ENCODE measurements at regions not wholly inside any gene's neighbourhood (a gene's known extent, or its start where the extent isn't known, plus 50 kb on each side); places are given as distances from the start of the nearest gene placed in this dataset.

DNA sequence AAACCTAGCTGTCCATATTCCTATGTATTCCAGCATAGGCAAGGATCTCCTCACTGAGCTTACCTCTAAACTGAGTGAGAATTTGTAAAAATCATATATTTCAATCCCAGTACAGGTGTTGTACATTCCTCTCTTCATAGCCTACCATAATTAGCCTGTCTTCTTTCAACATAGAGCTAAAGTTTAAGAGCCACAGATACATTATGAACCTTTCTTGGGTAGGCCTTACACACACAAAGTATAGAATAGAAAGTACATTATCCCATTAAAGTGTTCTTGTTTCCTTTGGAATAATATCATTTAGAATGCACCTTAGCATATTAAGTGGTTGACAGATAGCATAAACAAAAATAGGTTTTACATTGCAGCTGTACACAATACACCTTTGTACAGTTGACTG lies 282.1 kb upstream of the TMEM161B start:
- H3K4me1 ChIP-seq, result no peaks in the 10 kb centered on the region
- no peak overlapping the region for H3K27ac ChIP-seq (replicated peaks)
- intact Hi-C loops (cut with micrococcal nuclease), result no loop called here
- DNase-seq, result no peak
- H3K9me3 ChIP-seq (replicated peaks), result no peaks in the 10 kb centered on the region
- TF ChIP-seq, protein P1, sequence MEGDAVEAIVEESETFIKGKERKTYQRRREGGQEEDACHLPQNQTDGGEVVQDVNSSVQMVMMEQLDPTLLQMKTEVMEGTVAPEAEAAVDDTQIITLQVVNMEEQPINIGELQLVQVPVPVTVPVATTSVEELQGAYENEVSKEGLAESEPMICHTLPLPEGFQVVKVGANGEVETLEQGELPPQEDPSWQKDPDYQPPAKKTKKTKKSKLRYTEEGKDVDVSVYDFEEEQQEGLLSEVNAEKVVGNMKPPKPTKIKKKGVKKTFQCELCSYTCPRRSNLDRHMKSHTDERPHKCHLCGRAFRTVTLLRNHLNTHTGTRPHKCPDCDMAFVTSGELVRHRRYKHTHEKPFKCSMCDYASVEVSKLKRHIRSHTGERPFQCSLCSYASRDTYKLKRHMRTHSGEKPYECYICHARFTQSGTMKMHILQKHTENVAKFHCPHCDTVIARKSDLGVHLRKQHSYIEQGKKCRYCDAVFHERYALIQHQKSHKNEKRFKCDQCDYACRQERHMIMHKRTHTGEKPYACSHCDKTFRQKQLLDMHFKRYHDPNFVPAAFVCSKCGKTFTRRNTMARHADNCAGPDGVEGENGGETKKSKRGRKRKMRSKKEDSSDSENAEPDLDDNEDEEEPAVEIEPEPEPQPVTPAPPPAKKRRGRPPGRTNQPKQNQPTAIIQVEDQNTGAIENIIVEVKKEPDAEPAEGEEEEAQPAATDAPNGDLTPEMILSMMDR (IDR thresholded peaks at IDR 0.05; ENCODE audit: borderline replicate concordance), result no peak
- no peaks in the 10 kb centered on the region for H3K36me3 ChIP-seq
- no peak overlapping the region for H3K4me3 ChIP-seq
- no peaks in the 10 kb centered on the region for H3K27me3 ChIP-seq (ENCODE audit: low read depth)

DNA sequence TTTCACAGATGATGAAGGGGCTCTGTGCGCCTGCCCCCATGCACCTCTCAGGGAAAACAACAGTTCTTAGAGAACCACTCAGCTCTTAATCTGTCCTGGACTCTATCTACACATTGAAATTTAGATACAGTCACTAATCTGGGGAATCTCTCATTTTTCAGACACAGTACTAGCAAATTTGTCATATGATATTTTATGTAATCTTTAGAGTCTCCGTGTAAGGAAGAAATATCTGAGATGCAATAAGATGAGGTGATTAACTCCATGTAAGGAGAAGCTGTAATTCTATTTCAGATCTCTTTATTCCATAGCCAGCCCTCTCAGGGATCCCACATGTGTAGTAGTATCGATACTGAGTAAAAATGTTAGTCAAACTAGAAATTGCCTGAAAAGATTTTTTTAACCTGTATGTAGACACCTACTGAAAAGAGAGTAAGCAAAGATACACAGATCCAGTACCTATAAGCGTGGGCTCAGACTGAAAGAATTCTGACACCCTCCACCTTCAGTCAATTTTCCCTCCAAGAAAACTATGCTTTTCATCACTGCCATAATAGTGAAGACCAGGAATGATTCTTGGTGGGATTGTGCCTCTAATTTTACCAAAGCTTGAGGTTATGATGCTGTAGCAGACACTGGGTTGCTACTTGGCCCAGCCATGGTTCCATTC lies 279.6 kb upstream of the TMEM161B start:
- intact Hi-C loops (cut with micrococcal nuclease), result no loop called here
- Histone ChIP-seq H3K27me3 (ENCODE audit: low read depth) (peaks cover 5% of the 10 kb centered on the region), H3K9me3 (replicated peaks) (no peaks in the 10 kb centered on the region), H3K4me3 (no peak overlapping the region), H3K36me3 (no peaks in the 10 kb centered on the region), H3K4me1 (no peaks in the 10 kb centered on the region), H3K27ac (replicated peaks) (no peak overlapping the region)
- TF ChIP-seq, protein P1 (IDR thresholded peaks at IDR 0.05; ENCODE audit: borderline replicate concordance), result no peak
- no peak for DNase-seq

DNA sequence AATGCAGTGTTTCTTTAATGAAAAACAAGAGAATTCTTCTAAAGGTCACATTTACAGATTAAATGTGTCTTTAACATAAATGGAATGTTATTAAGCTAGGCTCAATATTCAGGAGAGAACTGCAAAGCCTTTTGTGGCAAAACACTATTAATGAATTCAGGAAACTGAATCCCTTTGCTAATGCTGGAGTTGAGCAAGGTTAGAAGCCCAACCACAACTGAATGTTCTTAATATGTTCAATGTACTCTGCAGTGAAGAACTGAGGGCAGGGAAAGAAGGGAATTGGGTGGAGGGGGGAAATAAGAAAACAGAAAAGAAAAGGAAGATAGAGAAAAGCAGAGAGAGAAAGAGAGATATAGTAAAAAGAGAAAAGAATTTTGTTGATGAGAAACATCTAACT lies 276.7 kb upstream of the TMEM161B start:
- TF ChIP-seq, protein P1 (IDR thresholded peaks at IDR 0.05; ENCODE audit: borderline replicate concordance), result no peak
- intact Hi-C loops (cut with micrococcal nuclease), result no loop called here
- Histone ChIP-seq H3K9me3 (replicated peaks) (no peaks in the 10 kb centered on the region), H3K27ac (replicated peaks) (no peak overlapping the region), H3K36me3 (no peaks in the 10 kb centered on the region), H3K4me3 (no peak overlapping the region), H3K27me3 (ENCODE audit: low read depth) (peaks cover 5% of the 10 kb centered on the region), H3K4me1 (no peaks in the 10 kb centered on the region)
- DNase-seq, result no peak

DNA sequence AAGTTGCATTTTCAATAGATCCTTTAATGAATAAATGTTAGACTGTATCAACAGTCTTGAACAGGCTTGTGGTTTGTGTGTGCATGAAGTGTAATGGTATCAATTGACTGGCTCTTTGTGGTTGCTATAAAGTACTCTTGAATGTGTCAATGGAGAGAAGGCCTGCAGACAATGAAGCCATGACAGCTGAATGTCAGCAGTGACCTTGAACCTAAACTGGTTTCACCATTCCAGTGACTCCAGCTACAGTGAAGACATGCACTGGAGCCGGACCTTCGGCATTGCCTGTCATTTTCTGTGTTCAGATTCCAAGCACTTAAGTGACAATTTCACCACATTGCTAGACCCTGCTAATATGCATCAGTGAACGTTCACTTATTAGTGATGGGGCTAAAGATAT lies 276.0 kb upstream of the TMEM161B start:
- Histone ChIP-seq H3K4me1 (no peaks in the 10 kb centered on the region), H3K27me3 (ENCODE audit: low read depth) (peaks cover 9% of the 10 kb centered on the region), H3K9me3 (replicated peaks) (no peaks in the 10 kb centered on the region), H3K36me3 (no peaks in the 10 kb centered on the region), H3K4me3 (no peak overlapping the region), H3K27ac (replicated peaks) (no peak overlapping the region)
- DNase-seq, result no peak
- TF ChIP-seq, protein P1 (IDR thresholded peaks at IDR 0.05; ENCODE audit: borderline replicate concordance), result no peak
- intact Hi-C loops (cut with micrococcal nuclease), result no loop called here

DNA sequence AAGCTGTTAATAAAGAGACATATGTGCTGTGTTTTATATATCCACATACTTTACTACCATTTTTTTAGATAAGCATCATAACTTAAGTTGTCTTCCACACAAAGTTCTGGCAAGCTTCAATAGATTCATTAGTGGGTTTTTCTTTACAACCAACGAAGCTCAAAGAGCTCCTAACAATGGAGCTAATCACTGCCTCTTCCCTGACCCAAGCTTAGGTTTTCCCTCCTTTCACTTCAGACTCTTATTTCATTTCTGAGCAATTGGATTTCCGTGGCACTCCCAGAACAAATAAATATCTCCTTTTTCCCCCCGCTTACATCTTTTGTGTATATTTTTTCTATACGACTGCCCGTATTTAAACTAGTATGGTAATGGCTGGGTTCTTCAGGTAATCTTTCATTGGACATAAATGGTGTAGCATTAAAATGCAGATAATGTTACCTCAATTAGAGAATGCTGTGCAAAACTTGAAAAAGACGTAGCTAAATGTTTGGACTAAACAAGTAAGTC lies 275.5 kb upstream of the TMEM161B start:
- TF ChIP-seq, protein P1 (IDR thresholded peaks at IDR 0.05; ENCODE audit: borderline replicate concordance), result no peak
- no peaks in the 10 kb centered on the region for H3K36me3 ChIP-seq
- H3K27ac ChIP-seq (replicated peaks), result no peak overlapping the region
- peaks cover 11% of the 10 kb centered on the region for H3K27me3 ChIP-seq (ENCODE audit: low read depth)
- no peaks in the 10 kb centered on the region for H3K9me3 ChIP-seq (replicated peaks)
- H3K4me3 ChIP-seq, result no peak overlapping the region
- no peak for DNase-seq
- no peaks in the 10 kb centered on the region for H3K4me1 ChIP-seq
- intact Hi-C loops (cut with micrococcal nuclease), result no loop called here
